SK-N-SH (cell line): ENCODE measurements at regions not wholly inside any gene's neighbourhood (a gene's known extent, or its start where the extent isn't known, plus 50 kb on each side); places are given as distances from the start of the nearest gene placed in this dataset.

Experiments
- CTCF ChIP-seq: fragments of 200-600 bp; sonication (generic); IDR thresholded peaks from 2 replicates; pipeline ENCODE4 v1.6.1; 2017; ENCODE audit warnings: antibody characterized with exemption, mild to moderate bottlenecking, moderate library complexity
- EP300 ChIP-seq, 2 experiments: IDR thresholded peaks; 2 replicates each; pipeline versions ENCODE4 v1.4.0 to v1.6.1; 2012; ENCODE audit warnings: borderline replicate concordance in 1 of 2, low read depth in 1 of 2, low read length in 1 of 2
- NFIC ChIP-seq: IDR thresholded peaks from 2 replicates; pipeline ENCODE4 v1.4.0; 2012; ENCODE audit warnings: borderline replicate concordance

- no peak for TF ChIP-seq EP300 (IDR thresholded peaks at IDR 0.05; ENCODE audit: borderline replicate concordance in 1 of 2, low read depth in 1 of 2, low read length in 1 of 2)
- no peak for TF ChIP-seq CTCF
- no peak for TF ChIP-seq NFIC
These were observed 329.9 kb downstream of the FOXO1 start for GRCh38 chr13:40336228-40337221.
